ENCODE measurements at regions not wholly inside any gene's neighbourhood (a gene's known extent, or its start where the extent isn't known, plus 50 kb on each side); places are given as distances from the start of the nearest gene placed in this dataset.
A peak's percentile ranks its signal among the peaks of the same experiment; 100 is the strongest.
"Not testable (repeated sequence)": the region's sequence is repeated elsewhere in the genome, so short reads cannot be mapped to it uniquely, and the experiment has no call there.

DNA sequence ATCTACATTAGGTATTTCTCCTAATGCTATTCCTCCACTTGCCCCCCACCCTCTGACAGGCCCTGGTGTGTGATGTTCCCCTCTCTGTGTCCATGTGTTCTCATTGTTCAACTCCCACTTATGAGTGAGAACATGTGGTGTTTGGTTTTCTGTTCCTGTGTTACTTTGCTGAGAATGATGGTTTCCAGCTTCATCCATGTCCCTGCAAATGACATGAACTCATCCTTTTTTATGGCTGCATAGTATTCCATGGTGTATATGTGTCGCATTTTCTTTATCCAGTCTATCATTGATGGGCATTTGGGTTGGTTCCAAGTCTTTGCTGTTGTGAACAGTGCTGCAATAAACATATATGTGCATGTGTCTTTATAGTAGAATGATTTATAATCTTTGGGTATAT lies 50.6 kb upstream of the GRHL3 start:
- H3K4me1 Mint-ChIP-seq, H3K36me3 Mint-ChIP-seq, H3K4me3 Mint-ChIP-seq: not testable (repeated sequence)
- peak overlapping the region in 1 of 3 donors; percentile 54 for H3K27ac Mint-ChIP-seq
- peaks cover 0 to 11% (median 7%) of the 10 kb centered on the region in 3 donors for H3K9me3 Mint-ChIP-seq
- peaks cover 12% of the 10 kb centered on the region for H3K27me3 Mint-ChIP-seq

DNA sequence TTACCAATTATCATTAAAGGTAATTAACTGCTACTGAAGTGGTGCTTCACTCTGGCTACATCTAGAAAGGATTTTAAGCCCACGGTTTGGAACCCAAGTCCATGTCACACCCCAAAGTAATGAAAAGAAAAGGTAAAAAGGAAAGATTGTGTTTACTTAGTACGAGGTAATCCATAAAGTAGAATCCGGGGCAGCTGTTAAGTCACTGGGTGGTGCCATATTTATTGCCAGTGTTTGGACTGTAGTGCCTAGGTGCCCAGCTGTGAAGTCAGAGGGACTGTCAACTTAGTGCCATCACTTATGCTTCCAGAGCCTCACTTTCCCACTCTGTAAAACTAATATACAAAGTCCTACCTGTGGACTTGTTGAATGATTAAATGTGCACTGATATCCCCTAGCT lies 52.2 kb upstream of the GRHL3 start:
- H3K27ac Mint-ChIP-seq: no peak overlapping the region
- peaks cover 2 to 7% (median 2%) of the 10 kb centered on the region in 3 donors for H3K9me3 Mint-ChIP-seq
- H3K4me3 Mint-ChIP-seq: no peak overlapping the region
- peaks cover 3% of the 10 kb centered on the region for H3K27me3 Mint-ChIP-seq
- H3K36me3 Mint-ChIP-seq: peaks cover 3% of the 10 kb centered on the region
- H3K4me1 Mint-ChIP-seq: no peaks in the 10 kb centered on the region

DNA sequence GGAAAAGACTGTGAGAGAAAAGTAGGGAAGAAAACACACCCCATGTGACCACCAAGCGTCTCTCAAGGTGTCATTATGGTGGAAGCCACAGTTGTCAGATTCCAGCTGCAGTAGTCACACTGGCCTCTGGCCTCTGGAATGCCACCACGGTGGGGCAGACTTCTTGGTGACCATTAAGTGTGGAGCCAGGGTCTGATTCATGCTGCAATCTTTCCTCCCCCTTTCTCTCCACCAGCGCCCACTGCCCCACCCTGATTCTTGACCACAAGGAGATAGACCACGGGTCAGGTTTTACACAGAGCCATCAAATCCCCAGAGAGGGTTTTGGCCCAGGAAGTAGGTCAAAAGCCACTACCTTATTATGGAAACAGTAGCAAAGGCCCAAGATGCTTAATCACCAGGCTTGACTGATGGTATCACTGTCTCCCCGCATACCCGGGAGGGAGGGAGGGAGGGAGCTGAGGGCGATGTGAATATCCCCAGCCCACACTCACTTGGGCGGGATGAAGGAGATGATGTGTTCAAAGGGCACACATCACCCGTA lies 52.7 kb upstream of the GRHL3 start:
- no peaks in the 10 kb centered on the region for H3K4me1 Mint-ChIP-seq
- no peak overlapping the region for H3K27ac Mint-ChIP-seq
- H3K36me3 Mint-ChIP-seq: peaks cover 3% of the 10 kb centered on the region
- H3K27me3 Mint-ChIP-seq: peaks cover 3% of the 10 kb centered on the region
- H3K9me3 Mint-ChIP-seq: peaks cover 2 to 7% (median 2%) of the 10 kb centered on the region in 3 donors
- no peak overlapping the region for H3K4me3 Mint-ChIP-seq

DNA sequence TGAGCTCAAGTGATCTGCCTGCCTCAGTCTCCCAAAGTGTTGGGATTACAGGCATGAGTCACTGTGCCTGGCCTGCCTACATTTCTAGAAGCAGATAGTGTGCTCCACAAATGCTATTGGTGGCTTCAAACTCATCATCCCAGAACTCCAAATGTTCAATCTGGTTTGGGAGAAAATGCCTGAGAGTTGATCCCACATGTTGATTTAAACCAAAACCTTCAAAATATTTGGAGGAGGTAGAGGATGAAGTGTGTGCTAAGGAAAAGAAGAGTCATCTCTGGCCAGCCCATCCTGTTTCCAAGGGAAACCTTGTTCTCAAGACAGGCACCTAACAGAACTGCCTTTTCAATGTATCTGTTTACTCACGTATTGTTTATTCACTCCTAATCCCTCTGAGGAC lies 55.4 kb upstream of the GRHL3 start:
- H3K27me3 Mint-ChIP-seq: peaks cover 1% of the 10 kb centered on the region
- H3K4me3 Mint-ChIP-seq: no peak overlapping the region
- peaks cover 2 to 7% (median 2%) of the 10 kb centered on the region in 3 donors for H3K9me3 Mint-ChIP-seq
- no peak overlapping the region for H3K27ac Mint-ChIP-seq
- no peaks in the 10 kb centered on the region for H3K4me1 Mint-ChIP-seq
- H3K36me3 Mint-ChIP-seq: peaks cover 3% of the 10 kb centered on the region

DNA sequence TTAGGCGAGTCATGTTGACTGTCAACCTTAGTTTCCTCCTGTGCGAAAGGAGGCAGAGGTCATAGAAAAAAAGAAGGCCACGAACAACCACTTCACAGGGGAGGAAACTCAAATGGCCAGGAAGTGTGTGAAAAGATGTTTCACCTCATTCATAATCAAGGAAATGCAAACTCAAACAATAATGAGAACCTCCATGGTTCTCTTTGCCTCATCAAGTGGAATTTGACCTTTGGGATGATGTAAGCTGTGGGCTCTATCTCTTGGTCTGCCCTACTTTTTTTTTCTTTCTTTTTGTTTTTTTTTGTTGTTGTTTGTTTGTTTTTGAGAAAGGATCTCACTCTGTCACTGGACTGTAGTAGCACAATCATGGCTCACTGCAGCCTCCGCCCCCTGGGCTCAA lies 55.9 kb upstream of the GRHL3 start:
- Mint-ChIP-seq H3K27ac (no peak overlapping the region), H3K4me3 (no peak overlapping the region), H3K4me1 (no peaks in the 10 kb centered on the region), H3K9me3 (peaks cover 2 to 7% (median 2%) of the 10 kb centered on the region in 3 donors), H3K36me3 (peaks cover 3% of the 10 kb centered on the region), H3K27me3 (peaks cover 1% of the 10 kb centered on the region)

DNA sequence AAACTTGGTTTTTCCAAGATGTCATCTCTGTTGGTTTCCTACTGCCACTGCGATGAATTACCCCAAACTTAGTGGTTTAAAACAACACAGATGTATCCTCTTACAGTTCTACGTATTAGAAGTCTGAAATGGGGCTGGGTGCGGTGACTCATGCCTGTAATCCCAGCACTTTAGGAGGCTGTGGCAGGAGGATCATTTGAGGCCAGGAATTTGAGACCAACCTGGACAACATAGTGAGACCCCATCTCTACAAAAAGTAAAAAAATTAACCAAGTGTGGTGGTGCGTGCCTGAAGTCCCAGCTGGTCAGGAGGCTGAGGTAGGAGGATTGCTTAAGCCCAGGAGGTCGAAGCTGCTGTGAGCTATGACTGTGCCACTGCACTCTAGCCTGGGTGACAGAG lies 57.2 kb upstream of the GRHL3 start:
- no peak overlapping the region for H3K4me3 Mint-ChIP-seq
- H3K27me3 Mint-ChIP-seq: peaks cover 1% of the 10 kb centered on the region
- H3K27ac Mint-ChIP-seq: no peak overlapping the region
- peaks cover 3% of the 10 kb centered on the region for H3K36me3 Mint-ChIP-seq
- H3K9me3 Mint-ChIP-seq: peaks cover 2 to 7% (median 2%) of the 10 kb centered on the region in 3 donors
- no peaks in the 10 kb centered on the region for H3K4me1 Mint-ChIP-seq

DNA sequence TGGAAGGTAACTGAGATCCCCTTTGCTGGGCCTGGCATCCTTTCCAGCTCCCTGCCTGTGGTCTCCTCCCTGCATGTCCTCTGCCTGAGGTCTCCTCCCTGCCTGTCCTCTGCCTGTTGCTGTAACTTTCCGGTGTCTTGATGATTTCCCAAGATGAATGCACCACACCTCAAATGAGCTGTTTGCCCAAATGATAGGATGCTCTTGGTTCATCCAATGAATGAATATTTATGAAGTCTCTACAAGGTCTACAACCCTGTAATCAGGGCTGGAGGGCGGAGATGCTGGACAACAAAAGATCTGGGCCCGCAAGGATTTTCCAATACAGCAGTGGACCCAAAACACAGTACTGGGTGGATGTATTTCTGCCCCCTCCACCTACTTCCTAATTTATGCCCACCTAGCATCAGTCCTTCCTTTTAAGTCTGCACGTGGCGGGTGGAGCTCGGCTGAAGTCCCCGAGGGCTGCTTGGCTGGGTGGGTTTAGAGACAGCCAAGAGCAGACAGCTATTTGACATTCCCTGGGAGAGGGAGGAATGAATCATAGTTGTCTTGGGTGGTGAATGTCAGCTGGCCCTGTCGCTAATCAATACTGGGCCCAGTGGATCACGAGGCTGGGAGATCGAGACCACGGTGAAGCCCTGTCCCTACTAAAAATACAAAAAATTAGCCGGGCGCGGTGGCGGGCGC lies 60.3 kb upstream of the GRHL3 start:
- peaks cover 0 to 2% (median 0%) of the 10 kb centered on the region in 3 donors for H3K4me1 Mint-ChIP-seq
- H3K27me3 Mint-ChIP-seq: no peaks in the 10 kb centered on the region
- H3K27ac Mint-ChIP-seq: no peak overlapping the region
- peaks cover 3% of the 10 kb centered on the region for H3K36me3 Mint-ChIP-seq
- H3K9me3 Mint-ChIP-seq: peaks cover 2 to 7% (median 2%) of the 10 kb centered on the region in 3 donors
- H3K4me3 Mint-ChIP-seq: no peak overlapping the region

DNA sequence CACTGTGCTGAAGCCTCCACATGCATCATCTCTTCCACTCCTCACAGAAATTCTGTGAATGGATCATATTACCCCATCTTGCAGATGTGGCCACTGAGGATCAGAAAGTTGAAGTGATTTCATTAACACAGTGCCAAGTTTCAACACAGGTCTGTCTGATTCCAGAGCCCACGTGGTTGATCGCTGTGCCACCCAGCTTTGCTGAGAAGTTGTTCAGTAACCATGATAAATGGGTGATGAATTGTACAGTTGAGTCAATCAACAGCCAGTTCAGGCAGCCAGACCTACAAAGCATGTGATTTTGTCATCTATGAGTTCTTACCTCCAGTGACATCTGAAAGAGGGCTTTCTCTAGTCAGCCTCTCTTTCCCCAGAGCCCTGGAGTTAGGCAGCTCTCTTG lies 61.8 kb upstream of the GRHL3 start:
- H3K4me1 Mint-ChIP-seq: peaks cover 0 to 2% (median 0%) of the 10 kb centered on the region in 3 donors
- H3K27me3 Mint-ChIP-seq: no peaks in the 10 kb centered on the region
- no peak overlapping the region for H3K27ac Mint-ChIP-seq
- H3K4me3 Mint-ChIP-seq: no peak overlapping the region
- H3K36me3 Mint-ChIP-seq: peaks cover under 1% of the 10 kb centered on the region
- peaks cover 0 to 2% (median under 1%) of the 10 kb centered on the region in 3 donors for H3K9me3 Mint-ChIP-seq

DNA sequence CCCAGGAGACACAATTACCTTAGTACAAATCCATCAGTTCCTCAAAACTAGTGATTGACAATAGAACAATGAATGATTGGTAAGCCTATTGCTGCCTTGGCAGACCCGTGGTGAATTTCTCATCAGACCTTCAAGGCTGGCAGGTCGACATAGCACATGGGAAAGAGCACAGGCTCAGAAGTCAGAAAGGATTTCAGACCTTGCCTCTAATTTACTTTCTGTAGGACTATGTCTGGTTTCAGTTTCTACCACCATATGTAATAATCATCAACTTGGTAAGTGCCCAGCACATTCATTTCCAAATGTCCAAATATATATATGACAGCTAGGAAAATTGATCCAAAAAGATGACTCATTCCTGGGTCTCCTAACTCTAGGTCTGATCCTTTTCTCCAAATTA lies 62.5 kb upstream of the GRHL3 start:
- no peaks in the 10 kb centered on the region for H3K36me3 Mint-ChIP-seq
- H3K27ac Mint-ChIP-seq: no peak overlapping the region
- peaks cover 0 to under 1% (median 0%) of the 10 kb centered on the region in 3 donors for H3K9me3 Mint-ChIP-seq
- H3K4me3 Mint-ChIP-seq: no peak overlapping the region
- H3K4me1 Mint-ChIP-seq: peaks cover 0 to 2% (median 0%) of the 10 kb centered on the region in 3 donors
- no peaks in the 10 kb centered on the region for H3K27me3 Mint-ChIP-seq

DNA sequence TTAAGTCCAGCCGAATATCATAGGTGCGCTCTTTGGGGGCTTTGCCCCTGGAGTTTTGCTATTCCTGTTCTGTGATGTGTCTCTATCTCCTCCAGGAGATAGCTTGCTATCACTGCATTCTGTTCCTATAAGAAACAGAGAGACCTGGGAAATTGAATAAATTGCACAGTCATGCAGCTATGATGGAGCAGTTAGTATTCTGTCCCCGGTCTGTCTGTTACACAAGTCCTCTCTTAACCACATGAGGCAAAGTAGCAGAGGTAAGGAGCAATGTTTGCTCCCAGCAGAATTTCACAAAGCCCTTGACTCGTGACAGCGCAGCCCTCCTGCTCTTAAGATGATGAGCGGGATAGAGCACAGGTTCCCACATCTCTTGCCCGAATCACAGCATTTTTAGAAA lies 63.9 kb upstream of the GRHL3 start:
- Mint-ChIP-seq H3K27ac (no peak overlapping the region), H3K27me3 (no peaks in the 10 kb centered on the region), H3K4me3 (no peak overlapping the region), H3K4me1 (peaks cover 0 to 2% (median 0%) of the 10 kb centered on the region in 3 donors), H3K9me3 (peaks cover 0 to 2% (median 0%) of the 10 kb centered on the region in 3 donors), H3K36me3 (no peaks in the 10 kb centered on the region)

DNA sequence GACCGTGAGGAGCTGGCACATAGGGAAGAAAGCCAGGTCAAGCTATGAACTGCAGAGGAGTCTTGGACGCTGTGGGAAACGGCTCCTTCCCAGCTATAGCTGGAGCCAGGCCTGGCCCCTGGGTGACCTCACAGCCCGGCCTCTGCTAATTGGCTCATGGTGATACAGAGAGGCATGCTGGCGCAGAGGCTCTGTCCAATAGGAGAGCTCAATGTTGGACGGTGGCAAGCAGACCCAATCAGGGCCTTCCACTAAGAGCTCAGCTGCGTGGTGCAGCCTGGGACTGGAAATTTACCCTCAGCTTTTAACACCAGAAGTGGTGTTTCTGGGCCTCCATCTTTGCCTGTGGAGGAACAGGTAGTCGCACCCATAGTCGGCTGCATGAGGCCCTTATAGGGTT lies 64.4 kb upstream of the GRHL3 start:
- no peak overlapping the region for H3K27ac Mint-ChIP-seq
- peaks cover 0 to 2% (median 0%) of the 10 kb centered on the region in 3 donors for H3K4me1 Mint-ChIP-seq
- H3K9me3 Mint-ChIP-seq: peaks cover 0 to 2% (median 0%) of the 10 kb centered on the region in 3 donors
- H3K36me3 Mint-ChIP-seq: no peaks in the 10 kb centered on the region
- H3K4me3 Mint-ChIP-seq: no peak overlapping the region
- H3K27me3 Mint-ChIP-seq: no peaks in the 10 kb centered on the region

DNA sequence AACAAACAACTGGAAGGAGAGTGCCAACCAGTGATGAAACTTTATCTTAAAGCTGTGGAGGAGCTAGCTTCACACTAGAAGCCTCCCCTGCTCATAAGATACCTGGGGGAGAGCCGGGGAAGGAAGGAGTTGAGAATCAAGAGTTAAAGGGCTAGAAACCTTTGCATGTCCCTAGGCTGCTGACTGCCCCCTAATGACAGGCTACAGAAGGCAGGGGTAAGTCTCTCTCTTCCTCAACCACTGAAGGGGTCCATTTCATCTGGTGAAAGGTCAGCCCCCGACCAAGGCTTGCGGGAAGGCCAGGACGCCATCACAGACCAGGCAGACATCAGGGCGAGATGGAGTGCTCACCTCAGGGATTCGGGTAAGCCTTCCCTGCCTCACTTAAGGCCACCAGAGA lies 65.6 kb upstream of the GRHL3 start:
- H3K27ac Mint-ChIP-seq: peak overlapping the region in 1 of 3 donors; percentile 39
- H3K4me1 Mint-ChIP-seq: peaks cover 7 to 10% (median 9%) of the 10 kb centered on the region in 3 donors
- no peak overlapping the region for H3K4me3 Mint-ChIP-seq
- no peaks in the 10 kb centered on the region for H3K36me3 Mint-ChIP-seq
- H3K9me3 Mint-ChIP-seq: peaks cover 0 to 2% (median 0%) of the 10 kb centered on the region in 3 donors
- H3K27me3 Mint-ChIP-seq: no peaks in the 10 kb centered on the region

DNA sequence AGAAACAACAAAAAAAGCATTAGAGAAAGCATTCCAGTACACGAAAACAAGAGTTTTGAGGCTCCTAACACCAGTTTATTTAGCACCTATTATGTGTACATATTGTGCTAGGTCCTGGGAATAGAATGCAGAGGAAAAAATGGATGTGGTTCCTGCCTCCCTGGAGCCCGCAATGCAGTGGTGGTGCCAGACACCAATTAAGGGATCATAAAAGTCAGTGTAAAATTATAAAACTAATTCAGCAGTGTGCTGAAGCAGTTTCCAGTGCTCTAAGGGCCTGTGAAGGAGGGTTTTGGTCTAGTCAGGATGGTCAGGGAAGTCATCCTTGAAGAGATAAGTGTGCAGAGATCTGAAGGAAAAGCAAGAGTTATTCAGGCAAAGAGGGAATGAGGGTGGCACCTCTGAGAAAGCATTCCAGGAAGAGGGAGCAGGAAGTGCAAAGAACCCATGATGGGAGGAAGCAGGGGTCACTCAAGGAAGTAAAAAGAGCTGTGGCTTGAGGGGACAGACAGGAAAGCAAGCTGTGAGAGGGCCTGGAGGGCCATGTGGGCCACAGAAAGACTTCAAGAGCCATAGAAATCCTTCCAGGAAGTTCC lies 65.2 kb upstream of the IFNLR1 start:
- H3K4me3 Mint-ChIP-seq: no peak overlapping the region
- H3K9me3 Mint-ChIP-seq: peaks cover 0 to 2% (median 0%) of the 10 kb centered on the region in 3 donors
- H3K27me3 Mint-ChIP-seq: no peaks in the 10 kb centered on the region
- no peak overlapping the region for H3K27ac Mint-ChIP-seq
- H3K36me3 Mint-ChIP-seq: no peaks in the 10 kb centered on the region
- peaks cover 10 to 12% (median 10%) of the 10 kb centered on the region in 3 donors for H3K4me1 Mint-ChIP-seq

DNA sequence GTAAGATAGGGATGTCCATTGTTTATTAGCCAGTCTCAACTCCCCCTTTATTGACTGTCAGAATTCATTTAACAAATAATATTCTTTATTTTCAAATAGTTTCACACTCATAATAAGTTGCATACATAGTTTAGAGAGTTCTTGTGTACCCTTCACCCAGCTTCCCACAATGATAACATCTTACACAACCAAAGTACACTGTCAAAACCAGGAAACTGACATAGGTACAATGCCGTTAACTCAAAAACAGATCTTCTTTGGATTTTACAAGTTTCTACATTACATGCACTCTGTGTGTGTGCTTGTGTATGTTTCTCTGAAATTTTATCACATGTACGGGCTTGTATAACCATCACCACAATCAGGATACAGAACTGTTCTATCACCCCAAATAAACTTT lies 64.4 kb upstream of the IFNLR1 start:
- no peaks in the 10 kb centered on the region for H3K27me3 Mint-ChIP-seq
- H3K4me3 Mint-ChIP-seq: no peak overlapping the region
- no peaks in the 10 kb centered on the region for H3K36me3 Mint-ChIP-seq
- H3K4me1 Mint-ChIP-seq: peaks cover 10 to 12% (median 10%) of the 10 kb centered on the region in 3 donors
- H3K27ac Mint-ChIP-seq: no peak overlapping the region
- H3K9me3 Mint-ChIP-seq: peaks cover 0 to 2% (median 0%) of the 10 kb centered on the region in 3 donors

DNA sequence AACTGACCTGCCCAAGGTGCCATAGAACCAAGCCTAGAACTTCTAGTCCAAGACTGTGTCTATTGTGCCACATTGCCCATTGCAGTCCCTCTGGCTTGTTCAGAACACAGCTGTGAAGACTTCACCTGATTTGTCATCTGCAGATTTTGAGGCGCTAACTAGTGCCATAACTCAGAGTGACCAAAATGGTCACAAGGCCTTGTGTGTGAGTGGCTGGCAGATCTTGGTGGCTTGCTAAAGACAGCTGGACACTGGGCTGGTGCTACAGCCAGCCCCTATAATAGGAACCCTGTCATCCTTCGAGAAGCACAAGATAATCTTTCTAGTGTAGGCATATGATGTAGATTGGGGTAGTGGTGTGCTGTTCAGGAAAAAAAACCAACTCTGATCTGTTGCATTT lies 63.7 kb upstream of the IFNLR1 start:
- Mint-ChIP-seq H3K4me3 (no peak overlapping the region), H3K9me3 (peaks cover 0 to 2% (median 0%) of the 10 kb centered on the region in 3 donors), H3K4me1 (peaks cover 10 to 12% (median 10%) of the 10 kb centered on the region in 3 donors), H3K36me3 (no peaks in the 10 kb centered on the region), H3K27ac (no peak overlapping the region), H3K27me3 (no peaks in the 10 kb centered on the region)

Data from IgD-negative memory B cell (primary cell).